Adrenal gland (tissue), 9 donors: ENCODE measurements at regions not wholly inside any gene's neighbourhood (a gene's known extent, or its start where the extent isn't known, plus 50 kb on each side); places are given as distances from the start of the nearest gene placed in this dataset.

Experiments used
- DNase-seq, 7 donors: peaks; one replicate each; pipeline ENCODE4 v3.0.0-alpha.2; 2019 to 2020
- H3K27ac ChIP-seq, 5 donors: fragments of 200-600 bp; sonication (generic) in 4 of 5; 1 replicate in 3 of 5; 2 replicates in 2 of 5; pipeline versions ENCODE4 v1.5.1 to v1.8.0; 2016 to 2020; ENCODE audit warnings: mild to moderate bottlenecking in 1 of 5
- H3K27me3 ChIP-seq: fragments of 200-600 bp; 2 replicates; pipeline ENCODE4 v1.8.0; 2021
- H3K36me3 ChIP-seq, 2 donors: fragments of 200-600 bp; replicated peaks in 1 of 2; 1 replicate in 1 of 2; 2 replicates in 1 of 2; pipeline versions ENCODE4 v1.5.1 to v1.8.0; 2018 to 2022
- H3K4me1 ChIP-seq, 2 donors: fragments of 200-600 bp; replicated peaks in 1 of 2; 1 replicate in 1 of 2; 2 replicates in 1 of 2; pipeline versions ENCODE4 v1.5.1 to v1.8.0; 2018 to 2021
- H3K4me3 ChIP-seq, 4 donors: fragments of 200-600 bp; sonication (generic) in 3 of 4; one replicate each; pipeline ENCODE4 v1.5.1; 2016 to 2018
- H3K9me3 ChIP-seq, 3 donors: fragments of 200-600 bp; sonication (generic) in 1 of 3; replicated peaks in 1 of 3; 1 replicate in 2 of 3; 2 replicates in 1 of 3; pipeline versions ENCODE4 v1.5.1 to v1.8.0; 2016 to 2021
- POLR2A ChIP-seq, 2 donors: fragments of 450-650 bp; IDR thresholded peaks; one replicate each; pipeline ENCODE4 v1.6.1; 2017; ENCODE audit warnings: antibody characterized with exemption in 2 of 2, mild to moderate bottlenecking in 2 of 2, moderate library complexity in 1 of 2
- WGBS, 4 donors: extraction: QIAGEN DNeasy Blood & Tissue Kit in 2 of 4; methylation state at CpG; one replicate each; pipeline versions ENCODE4 v1.1.5 to v1.1.7; 2013 to 2017; 5-methylcytosine and 5-hydroxymethylcytosine counted together
- intact Hi-C, 2 donors: fragments of 100-400 bp; cut with DNase I; formaldehyde crosslinking; loops; one replicate each; pipeline versions ENCODE4 v1.14.1 to v1.15.0; 2022 to 2023
- TF ChIP-seq, protein P1 (sequence below), 6 experiments: fragments of 450-650 bp in 4 of 6; fragments of 200-600 bp in 2 of 6; sonication (generic) in 1 of 6; IDR thresholded peaks; 1 replicate in 5 of 6; 2 replicates in 1 of 6; pipeline versions ENCODE4 v1.5.1 to v1.8.0; 2016 to 2021; ENCODE audit warnings: antibody characterized with exemption in 6 of 6, mild to moderate bottlenecking in 2 of 6, moderate library complexity in 1 of 6
- donor health status: healthy with polysubstance abuse.
- donor health status: Bipolar disorder and iron deficiency.
- donor health status: DM: yes; HTN: yes; CAD: no.
- donor health status: DM: no; HTN: no; CAD: no.
- donor health status: DM: no; HTN: no; CAD: no.

DNA sequence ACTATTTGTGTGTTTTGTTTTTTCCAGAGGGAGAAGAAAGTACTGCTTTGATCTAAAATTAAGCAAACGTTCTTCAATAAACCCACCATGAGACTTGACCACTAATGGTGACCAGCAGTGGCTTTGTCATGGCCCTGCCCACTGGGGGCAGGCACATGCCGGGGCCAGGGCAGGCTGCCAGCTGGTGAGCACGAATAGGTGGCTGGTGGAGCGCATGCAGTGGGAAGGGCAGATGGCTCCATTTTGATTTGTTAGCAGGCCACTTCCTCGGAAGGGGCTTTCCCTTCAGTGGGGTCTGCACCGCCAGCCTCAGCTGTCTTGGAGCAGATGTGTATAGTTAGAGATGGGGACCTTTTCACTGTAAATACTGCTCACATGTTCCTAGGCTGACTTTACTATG is 277.1 kb downstream of the SOX11 start:
- no peak overlapping the region for H3K4me3 ChIP-seq
- TF ChIP-seq, protein P1, sequence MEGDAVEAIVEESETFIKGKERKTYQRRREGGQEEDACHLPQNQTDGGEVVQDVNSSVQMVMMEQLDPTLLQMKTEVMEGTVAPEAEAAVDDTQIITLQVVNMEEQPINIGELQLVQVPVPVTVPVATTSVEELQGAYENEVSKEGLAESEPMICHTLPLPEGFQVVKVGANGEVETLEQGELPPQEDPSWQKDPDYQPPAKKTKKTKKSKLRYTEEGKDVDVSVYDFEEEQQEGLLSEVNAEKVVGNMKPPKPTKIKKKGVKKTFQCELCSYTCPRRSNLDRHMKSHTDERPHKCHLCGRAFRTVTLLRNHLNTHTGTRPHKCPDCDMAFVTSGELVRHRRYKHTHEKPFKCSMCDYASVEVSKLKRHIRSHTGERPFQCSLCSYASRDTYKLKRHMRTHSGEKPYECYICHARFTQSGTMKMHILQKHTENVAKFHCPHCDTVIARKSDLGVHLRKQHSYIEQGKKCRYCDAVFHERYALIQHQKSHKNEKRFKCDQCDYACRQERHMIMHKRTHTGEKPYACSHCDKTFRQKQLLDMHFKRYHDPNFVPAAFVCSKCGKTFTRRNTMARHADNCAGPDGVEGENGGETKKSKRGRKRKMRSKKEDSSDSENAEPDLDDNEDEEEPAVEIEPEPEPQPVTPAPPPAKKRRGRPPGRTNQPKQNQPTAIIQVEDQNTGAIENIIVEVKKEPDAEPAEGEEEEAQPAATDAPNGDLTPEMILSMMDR (IDR thresholded peaks at IDR 0.05) = no peak
- TF ChIP-seq POLR2A (IDR thresholded peaks at IDR 0.05) = no peak
- H3K27ac ChIP-seq = no peak overlapping the region
- no peak for DNase-seq
- H3K27me3 ChIP-seq = no peaks in the 10 kb centered on the region
- no peaks in the 10 kb centered on the region for H3K4me1 ChIP-seq
- H3K36me3 ChIP-seq = no peaks in the 10 kb centered on the region
- no peaks in the 10 kb centered on the region for H3K9me3 ChIP-seq
- intact Hi-C loops = no loop called here
- 66 to 76% (median 73%) methylated on average over 6 of the region's 6 CpGs for WGBS, 4 donors

DNA sequence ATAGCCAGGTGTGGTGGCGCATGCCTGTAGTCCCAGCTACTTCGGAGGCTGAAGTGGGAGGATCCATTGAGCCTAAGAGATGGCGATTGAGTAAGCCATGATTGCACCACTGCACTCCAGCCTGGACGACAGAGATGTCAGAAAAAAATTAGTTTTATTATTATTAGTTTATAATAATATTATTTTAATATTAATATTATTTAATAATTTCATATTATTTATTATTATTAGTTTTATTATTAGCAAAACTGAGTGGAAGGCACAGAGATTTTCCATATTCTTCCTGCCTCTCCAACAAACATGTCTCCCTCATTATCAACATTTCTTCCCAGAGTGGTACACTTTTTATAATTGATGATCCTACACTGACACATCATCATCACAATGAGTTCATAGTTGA is 278.2 kb downstream of the SOX11 start:
- intact Hi-C loops = no loop called here
- WGBS, 4 donors = 71 to 76% (median 72%) methylated on average over 4 of the region's 4 CpGs
- DNase-seq = no peak
- Histone ChIP-seq H3K27ac (no peak overlapping the region), H3K4me3 (no peak overlapping the region), H3K9me3 (no peaks in the 10 kb centered on the region), H3K27me3 (no peaks in the 10 kb centered on the region), H3K36me3 (no peaks in the 10 kb centered on the region), H3K4me1 (no peaks in the 10 kb centered on the region)
- TF ChIP-seq POLR2A (IDR thresholded peaks at IDR 0.05) = no peak
- TF ChIP-seq, protein P1 (IDR thresholded peaks at IDR 0.05) = no peak

DNA sequence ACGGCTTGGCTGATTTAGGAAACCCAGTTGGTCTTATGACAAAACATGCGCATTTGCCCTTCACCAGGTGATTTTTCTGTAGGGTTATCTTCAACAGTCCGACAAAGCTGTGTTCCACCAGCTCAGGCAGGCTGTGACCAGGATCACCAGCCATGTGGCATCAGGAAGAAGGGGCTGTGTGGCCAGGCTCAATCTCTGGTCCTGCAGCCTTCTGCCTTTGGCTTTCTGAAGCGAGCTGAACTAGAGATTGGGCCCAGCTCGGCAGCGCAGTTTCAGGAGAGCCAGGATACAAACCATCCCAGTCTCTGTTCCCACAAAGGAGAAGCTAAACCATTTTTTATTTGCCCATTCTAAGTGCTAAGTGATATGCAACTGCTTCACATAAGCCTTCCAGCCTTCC is 282.3 kb downstream of the SOX11 start:
- H3K27me3 ChIP-seq = no peaks in the 10 kb centered on the region
- H3K4me1 ChIP-seq = no peaks in the 10 kb centered on the region
- H3K4me3 ChIP-seq = no peak overlapping the region
- TF ChIP-seq, protein P1 (IDR thresholded peaks at IDR 0.05) = no peak
- no peak for TF ChIP-seq POLR2A (IDR thresholded peaks at IDR 0.05)
- H3K27ac ChIP-seq = no peak overlapping the region
- no peaks in the 10 kb centered on the region for H3K36me3 ChIP-seq
- 64 to 91% (median 86%) methylated on average over 6 of the region's 6 CpGs for whole genome bisulfite sequencing, 4 donors
- no peaks in the 10 kb centered on the region for H3K9me3 ChIP-seq
- no peak for DNase-seq
- intact Hi-C loops = no loop called here

DNA sequence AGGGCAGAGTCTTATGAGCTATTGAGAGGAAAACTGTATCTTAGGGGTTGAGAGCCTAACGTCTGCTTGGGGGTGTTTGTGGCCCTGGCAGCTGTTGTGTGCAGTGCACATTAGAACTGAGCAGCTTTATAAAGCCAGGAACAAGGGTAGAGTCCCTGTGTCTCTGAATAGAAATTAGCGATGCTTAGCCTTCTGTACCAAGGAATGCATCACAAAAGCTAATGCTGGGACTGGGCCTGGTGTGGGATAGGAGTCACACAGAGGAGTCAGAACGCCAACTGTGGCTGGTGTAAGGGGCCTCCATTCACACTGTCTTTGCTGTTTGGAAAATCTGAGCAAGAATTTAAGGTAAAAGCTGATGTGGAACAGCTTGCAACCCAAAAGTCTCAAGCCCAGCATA is 283.2 kb downstream of the SOX11 start:
- Histone ChIP-seq H3K4me1 (no peaks in the 10 kb centered on the region), H3K27me3 (no peaks in the 10 kb centered on the region), H3K27ac (no peak overlapping the region), H3K36me3 (no peaks in the 10 kb centered on the region), H3K9me3 (no peaks in the 10 kb centered on the region), H3K4me3 (no peak overlapping the region)
- intact Hi-C loops = no loop called here
- no peak for DNase-seq
- TF ChIP-seq, protein P1 (IDR thresholded peaks at IDR 0.05) = no peak
- no peak for TF ChIP-seq POLR2A (IDR thresholded peaks at IDR 0.05)
- WGBS, 4 donors = 81 to 83% (median 82%) methylated on average over 3 of the region's 3 CpGs
